IMR-90 (cell line): ENCODE measurements at regions not wholly inside any gene's neighbourhood (a gene's known extent, or its start where the extent isn't known, plus 50 kb on each side); places are given as distances from the start of the nearest gene placed in this dataset.
A peak's percentile ranks its signal among the peaks of the same experiment; 100 is the strongest.

Experiments used
- ATAC-seq: fragments of 200-7000 bp; cut with Tn5 transposase; 2 replicates; pipeline ENCODE4 v1.9.1; 2020; ENCODE audit warnings: low read depth, mild to moderate bottlenecking, moderate library complexity
- BruUV-seq: library from RNA; stranded (reverse); fragments of 400-500 nt; replicated peaks from 2 replicates; lab custom pipeline; 2021; lab: Mats Ljungman, UMichigan
- CTCF ChIA-PET: fragments of 300-600 bp; formaldehyde crosslinking; extraction: SDS; loops from one replicate; lab custom pipeline; 2021; ENCODE audit warnings: antibody characterized with exemption; lab: Yijun Ruan, JAX
- POLR2A ChIA-PET: fragments of 300-600 bp; sonication (Branson Sonifier 250); formaldehyde crosslinking; loops from one replicate; lab custom pipeline; 2022; ENCODE audit warnings: antibody characterized with exemption; ENCODE audit not compliant: unreplicated experiment; lab: Charles Lee
- DNase-seq: peaks from one replicate; pipeline ENCODE4 v3.0.0; 2013
- H2AFZ ChIP-seq: replicated peaks from 2 replicates; pipeline ENCODE3; 2013; ENCODE audit warnings: low read length, mild to moderate bottlenecking; ENCODE audit not compliant: poor library complexity
- H2AK5ac ChIP-seq: 2 replicates; pipeline ENCODE4 v1.6.1; 2013; ENCODE audit warnings: low read depth, low read length, inconsistent platforms
- H2AK9ac ChIP-seq: replicated peaks from 2 replicates; pipeline ENCODE3; 2013; ENCODE audit warnings: mild to moderate bottlenecking, low read depth, low read length, moderate library complexity; ENCODE audit not compliant: poor library complexity
- H2BK120ac ChIP-seq: 2 replicates; pipeline ENCODE4 v1.6.1; 2013; ENCODE audit warnings: low read depth, low read length, inconsistent platforms
- H2BK15ac ChIP-seq: 3 replicates; pipeline ENCODE4 v1.6.1; 2013; ENCODE audit warnings: low read depth, low read length, inconsistent platforms
- H2BK20ac ChIP-seq: 2 replicates; pipeline ENCODE4 v1.6.1; 2013; ENCODE audit warnings: low read depth, mild to moderate bottlenecking, inconsistent platforms, low read length, moderate library complexity
- H2BK5ac ChIP-seq: 2 replicates; pipeline ENCODE4 v1.6.1; 2013; ENCODE audit warnings: mild to moderate bottlenecking, low read depth, low read length, inconsistent platforms; ENCODE audit not compliant: poor library complexity, severe bottlenecking
- H3K14ac ChIP-seq: replicated peaks from 2 replicates; pipeline ENCODE4 v1.6.1; 2013; ENCODE audit warnings: low read depth, low read length, inconsistent platforms
- H3K18ac ChIP-seq: 2 replicates; pipeline ENCODE4 v1.6.1; 2013; ENCODE audit warnings: low read depth, low read length, control low read depth
- H3K23ac ChIP-seq: 2 replicates; pipeline ENCODE4 v1.6.1; 2013; ENCODE audit warnings: low read depth, low read length, inconsistent platforms
- H3K27ac ChIP-seq: 2 replicates; pipeline ENCODE4 v1.5.1; 2013; ENCODE audit warnings: mild to moderate bottlenecking, control low read depth, low read length; ENCODE audit not compliant: insufficient read depth
- H3K27me3 ChIP-seq: 2 replicates; pipeline ENCODE4 v1.6.1; 2013; ENCODE audit warnings: low read length; ENCODE audit not compliant: control insufficient read depth, insufficient read depth
- H3K36me3 ChIP-seq: 2 replicates; pipeline ENCODE4 v1.6.1; 2013; ENCODE audit warnings: low read length, mixed read lengths; ENCODE audit not compliant: control insufficient read depth, insufficient read depth
- H3K4ac ChIP-seq: 2 replicates; pipeline ENCODE4 v1.6.1; 2013; ENCODE audit warnings: low read depth, low read length, inconsistent platforms
- H3K4me1 ChIP-seq: 2 replicates; pipeline ENCODE4 v1.6.1; 2013; ENCODE audit warnings: low read length, mixed read lengths; ENCODE audit not compliant: control insufficient read depth, insufficient read depth
- H3K4me2 ChIP-seq: 2 replicates; pipeline ENCODE4 v1.6.1; 2013; ENCODE audit warnings: low read depth, mild to moderate bottlenecking, control low read depth, low read length, moderate library complexity
- H3K4me3 ChIP-seq: 2 replicates; pipeline ENCODE4 v1.5.1; 2013; ENCODE audit warnings: low read depth, mild to moderate bottlenecking, control low read depth, low read length, moderate library complexity; ENCODE audit not compliant: insufficient read depth
- H3K56ac ChIP-seq: 2 replicates; pipeline ENCODE4 v1.6.1; 2013; ENCODE audit warnings: low read length, inconsistent platforms; ENCODE audit not compliant: insufficient read depth; ENCODE audit errors: extremely low read depth
- H3K79me1 ChIP-seq, 2 experiments: 2 replicates each; pipeline ENCODE4 v1.6.1; 2013; ENCODE audit warnings: low read length in 2 of 2, inconsistent platforms in 1 of 2, low read depth in 1 of 2
- H3K9ac ChIP-seq: 2 replicates; pipeline ENCODE4 v1.6.1; 2013; ENCODE audit warnings: low read depth, low read length, control low read depth
- H3K9me1 ChIP-seq: 2 replicates; pipeline ENCODE4 v1.6.1; 2013; ENCODE audit warnings: low read length, inconsistent platforms; ENCODE audit not compliant: insufficient read depth
- H3K9me3 ChIP-seq: 2 replicates; pipeline ENCODE4 v1.6.1; 2013; ENCODE audit warnings: low read length; ENCODE audit not compliant: control insufficient read depth, insufficient read depth
- H4K20me1 ChIP-seq: 2 replicates; pipeline ENCODE4 v1.6.1; 2013; ENCODE audit warnings: low read length, inconsistent platforms; ENCODE audit not compliant: insufficient read depth
- H4K5ac ChIP-seq: 2 replicates; pipeline ENCODE4 v1.6.1; 2013; ENCODE audit warnings: mild to moderate bottlenecking, low read depth, low read length, control low read depth
- H4K8ac ChIP-seq, 2 experiments: 2 replicates each; pipeline ENCODE4 v1.6.1; 2013; ENCODE audit warnings: low read depth in 2 of 2, low read length in 2 of 2, control low read depth in 1 of 2, inconsistent platforms in 1 of 2
- H4K91ac ChIP-seq: 2 replicates; pipeline ENCODE4 v1.6.1; 2013; ENCODE audit warnings: low read depth, low read length, inconsistent platforms; ENCODE audit not compliant: insufficient read depth
- CEBPB ChIP-seq: IDR thresholded peaks from 2 replicates; pipeline ENCODE4 v1.6.1; 2012; ENCODE audit warnings: low read depth, low read length, improper control_type of control experiment
- SMC3 ChIP-seq: fragments of 150-350 bp; IDR thresholded peaks from 2 replicates; pipeline ENCODE4 v1.6.1; 2016; ENCODE audit warnings: low read depth, mild to moderate bottlenecking, antibody characterized with exemption, low read length, moderate library complexity
- WGBS, 2 experiments: methylation state at CpG; one replicate each; pipeline versions ENCODE4 v1.1.5 to v1.1.7; 2013; ENCODE audit warnings: missing lambda C conversion rate in 2 of 2; ENCODE audit not compliant: insufficient read length in 1 of 2; ENCODE audit errors: extremely low coverage in 2 of 2; 5-methylcytosine and 5-hydroxymethylcytosine counted together
- dilution Hi-C: fragments of 300-500 bp; cut with HindIII; formaldehyde crosslinking; loops from one replicate; pipeline ENCODE4 v1.14.3; 2018; ENCODE audit warnings: low sequenced_read_pairs; ENCODE audit not compliant: unreplicated experiment
- in situ Hi-C: fragments of 300-500 bp; cut with MboI; formaldehyde crosslinking; loops from 3 replicates; pipeline ENCODE4 v1.14.3; 2019; ENCODE audit warnings: low sequenced_read_pairs, inconsistent platforms, mixed read lengths
- intact Hi-C: fragments of 100-400 bp; cut with micrococcal nuclease; formaldehyde crosslinking; loops from 2 replicates; pipeline ENCODE4 v1.10.0; 2022

DNA sequence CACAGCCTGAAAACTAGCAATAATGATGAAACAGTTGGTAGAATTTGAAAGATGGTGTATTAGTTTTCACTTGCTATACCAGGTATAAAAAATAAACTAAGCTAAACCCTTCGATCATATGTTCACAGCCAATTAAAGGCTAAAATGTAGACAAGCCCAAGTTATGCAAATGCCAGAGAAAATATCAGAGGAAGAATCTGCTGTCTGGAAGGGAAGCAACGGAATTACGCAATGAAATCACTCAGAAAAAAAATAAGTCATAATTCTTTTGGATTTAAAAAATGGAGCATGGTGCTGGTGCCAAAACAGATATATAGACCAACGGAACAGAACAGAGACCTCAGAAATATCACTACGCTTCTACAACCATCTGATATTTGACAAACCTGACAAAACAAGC lies 108.3 kb downstream of the ARL4C start:
- ATAC-seq: no peak
- POLR2A ChIA-PET: no interaction called here
- intact Hi-C loops: no loop called here

More for the DNA sequence above, 108.3 kb downstream of the ARL4C start:
- 0 out of 2 replicates have a peak, but pooled peaks cover 3% of the 10 kb centered on the region for H3K27me3 ChIP-seq
- H3K4me1 ChIP-seq: no peaks in the 10 kb centered on the region
- H3K9me1 ChIP-seq: no peaks in the 10 kb centered on the region
- H3K9ac ChIP-seq: no peak overlapping the region
- H4K20me1 ChIP-seq: no peaks in the 10 kb centered on the region
- H3K27ac ChIP-seq: no peak overlapping the region
- no peaks in the 10 kb centered on the region for H3K36me3 ChIP-seq
- H2AK9ac ChIP-seq: no peak overlapping the region
- H3K18ac ChIP-seq: no peak overlapping the region
- H3K56ac ChIP-seq: no peak overlapping the region
- no peak overlapping the region for H2BK120ac ChIP-seq
- no peak overlapping the region for H3K23ac ChIP-seq
- H3K4me2 ChIP-seq: no peak overlapping the region
- no peak overlapping the region for H2BK5ac ChIP-seq
- no peak overlapping the region for H2BK20ac ChIP-seq
- H3K9me3 ChIP-seq: 0 out of 2 replicates have a peak, but pooled peaks cover 2% of the 10 kb centered on the region
- WGBS, 2 experiments: no CpG with 5 or more reads among the region's 5 CpGs
- CTCF ChIA-PET: no interaction called here
- H4K5ac ChIP-seq: no peak overlapping the region
- H3K79me1 ChIP-seq: no peaks in the 10 kb centered on the region
- no peak overlapping the region for H4K91ac ChIP-seq
- no peak overlapping the region for H3K4me3 ChIP-seq
- BruUV-seq: no TSS peak
- no peak overlapping the region for H4K8ac ChIP-seq
- peak; percentile 84 for TF ChIP-seq CEBPB
- no peak for TF ChIP-seq SMC3
- no peak overlapping the region for H3K14ac ChIP-seq
- dilution Hi-C loops (no loop called here), in situ Hi-C loops (no loop called here)
- H3K4ac ChIP-seq: no peak overlapping the region
- H2AK5ac ChIP-seq: no peak overlapping the region
- no peak overlapping the region for H2AFZ ChIP-seq
- H2BK15ac ChIP-seq: no peak overlapping the region
- DNase-seq: no peak
